ENCODE measurements at regions not wholly inside any gene's neighbourhood (a gene's known extent, or its start where the extent isn't known, plus 50 kb on each side); places are given as distances from the start of the nearest gene placed in this dataset.
A peak's percentile ranks its signal among the peaks of the same experiment; 100 is the strongest.

DNA sequence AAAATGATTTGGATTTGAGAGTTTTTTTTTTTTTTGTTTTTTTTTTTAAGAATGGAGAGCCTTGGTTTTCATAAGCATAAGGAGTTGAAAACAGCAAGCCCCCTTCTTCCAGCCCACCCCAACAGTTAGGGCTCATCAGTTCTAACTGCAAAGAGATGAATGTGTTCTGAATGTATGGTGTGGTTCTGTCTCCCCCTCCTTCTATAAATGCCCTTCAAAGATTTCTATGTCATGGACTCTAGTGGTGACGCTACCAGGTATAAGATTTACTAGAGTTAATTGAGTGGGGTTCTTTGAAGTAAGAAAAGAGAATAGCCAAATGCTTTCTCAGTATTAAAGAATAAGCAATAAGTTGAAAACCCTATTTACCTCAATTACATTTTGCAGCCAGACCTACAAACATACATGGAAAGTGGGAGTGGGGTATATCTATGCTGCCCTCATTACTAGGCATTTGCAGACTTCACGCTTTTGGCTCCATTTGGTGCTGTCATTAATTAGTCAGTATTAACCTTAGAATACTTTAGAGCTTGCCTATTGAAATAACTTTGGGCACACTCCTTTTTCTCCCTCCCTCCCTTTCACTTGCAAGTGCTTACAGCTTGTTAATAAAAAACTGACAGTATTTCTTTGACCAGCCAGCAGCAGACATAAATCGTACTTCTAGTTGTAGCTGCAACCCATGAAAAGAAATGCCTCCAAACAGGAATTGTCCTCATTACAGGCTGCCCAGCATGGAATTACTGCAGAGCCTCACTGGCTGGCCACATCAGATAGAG lies 667.2 kb upstream of the ZNF608 start:
- intact Hi-C loops (cut with micrococcal nuclease; ENCODE audit: unreplicated experiment), result no loop called here
- TF ChIP-seq EZH2phosphoT487 (IDR thresholded peaks at IDR 0.05; ENCODE audit: borderline replicate concordance, low read depth, low read length), result no peak
- TF ChIP-seq, protein P1, sequence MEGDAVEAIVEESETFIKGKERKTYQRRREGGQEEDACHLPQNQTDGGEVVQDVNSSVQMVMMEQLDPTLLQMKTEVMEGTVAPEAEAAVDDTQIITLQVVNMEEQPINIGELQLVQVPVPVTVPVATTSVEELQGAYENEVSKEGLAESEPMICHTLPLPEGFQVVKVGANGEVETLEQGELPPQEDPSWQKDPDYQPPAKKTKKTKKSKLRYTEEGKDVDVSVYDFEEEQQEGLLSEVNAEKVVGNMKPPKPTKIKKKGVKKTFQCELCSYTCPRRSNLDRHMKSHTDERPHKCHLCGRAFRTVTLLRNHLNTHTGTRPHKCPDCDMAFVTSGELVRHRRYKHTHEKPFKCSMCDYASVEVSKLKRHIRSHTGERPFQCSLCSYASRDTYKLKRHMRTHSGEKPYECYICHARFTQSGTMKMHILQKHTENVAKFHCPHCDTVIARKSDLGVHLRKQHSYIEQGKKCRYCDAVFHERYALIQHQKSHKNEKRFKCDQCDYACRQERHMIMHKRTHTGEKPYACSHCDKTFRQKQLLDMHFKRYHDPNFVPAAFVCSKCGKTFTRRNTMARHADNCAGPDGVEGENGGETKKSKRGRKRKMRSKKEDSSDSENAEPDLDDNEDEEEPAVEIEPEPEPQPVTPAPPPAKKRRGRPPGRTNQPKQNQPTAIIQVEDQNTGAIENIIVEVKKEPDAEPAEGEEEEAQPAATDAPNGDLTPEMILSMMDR (conservative IDR thresholded peaks at IDR 0.05; ENCODE audit: low read length), result no peak
- ChIA-PET POLR2A (interaction anchor here (0.6 kb wide), 1 partner anchor 1125 kb away, joined by 3 read pairs; no protein-coding TSS in a partner anchor), CTCF (ENCODE audit: unreplicated experiment) (no interaction called here)
- Histone ChIP-seq H2AFZ (ENCODE audit: low read length) (peak overlapping the region; percentile 93; the same call in 1 of the 2 replicates), H3K36me3 (ENCODE audit: insufficient read depth, low read length) (no peaks in the 10 kb centered on the region), H3K4me1 (ENCODE audit: insufficient read depth, low read length, poor library complexity, severe bottlenecking) (peaks cover 33% of the 10 kb centered on the region), H3K4me2 (ENCODE audit: low read length) (0 out of 2 replicates have a peak overlapping the region, but pooled peaks have one; percentile 81), H3K9me3 (ENCODE audit: low read length) (no peaks in the 10 kb centered on the region), H3K9me2 (ENCODE audit: insufficient read depth, low read length) (no peaks in the 10 kb centered on the region), H3K4me3 (ENCODE audit: low read depth, low read length, poor library complexity, severe bottlenecking) (no peak overlapping the region), H3K79me2 (ENCODE audit: insufficient read depth, low read depth, low read length) (no peaks in the 10 kb centered on the region), H3K27ac (ENCODE audit: low read depth, low read length, poor library complexity, severe bottlenecking) (no peak overlapping the region), H4K20me1 (ENCODE audit: insufficient read depth, low read length) (no peaks in the 10 kb centered on the region)
- no peak for DNase-seq (ENCODE audit: low spot score)
- no TSS peak for BruUV-seq (replicated peaks)

DNA sequence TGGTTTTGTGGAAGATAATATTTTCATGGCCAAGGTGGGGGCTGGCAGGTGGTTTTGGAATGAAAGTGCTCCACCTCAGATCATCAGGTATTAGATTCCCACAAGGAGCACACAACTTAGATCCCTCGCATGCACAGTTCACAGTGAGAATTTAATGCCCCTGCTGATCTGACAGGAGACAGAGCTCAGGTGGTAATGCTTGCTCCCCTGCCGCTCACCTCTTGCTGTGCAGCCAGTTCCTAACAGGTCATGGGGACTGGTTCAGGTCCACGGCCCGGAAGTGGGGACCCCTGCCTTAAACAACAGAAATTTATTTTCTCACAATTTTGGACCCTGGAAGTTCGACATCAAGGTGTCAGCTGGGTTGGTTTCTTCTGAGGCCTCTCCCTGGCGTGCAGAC lies 668.7 kb upstream of the ZNF608 start:
- no peak overlapping the region for H3K4me3 ChIP-seq (ENCODE audit: low read depth, low read length, poor library complexity, severe bottlenecking)
- CTCF ChIA-PET (ENCODE audit: unreplicated experiment), result no interaction called here
- no peaks in the 10 kb centered on the region for H3K9me2 ChIP-seq (ENCODE audit: insufficient read depth, low read length)
- no peak overlapping the region for H3K27ac ChIP-seq (ENCODE audit: low read depth, low read length, poor library complexity, severe bottlenecking)
- no peak overlapping the region for H2AFZ ChIP-seq (ENCODE audit: low read length)
- H3K79me2 ChIP-seq (ENCODE audit: insufficient read depth, low read depth, low read length), result no peaks in the 10 kb centered on the region
- POLR2A ChIA-PET, result interaction anchor here (0.7 kb wide), 1 partner anchor 691 kb away, joined by 3 read pairs; no protein-coding TSS in a partner anchor
- peaks cover 29% of the 10 kb centered on the region for H3K4me1 ChIP-seq (ENCODE audit: insufficient read depth, low read length, poor library complexity, severe bottlenecking)
- H3K9me3 ChIP-seq (ENCODE audit: low read length), result no peaks in the 10 kb centered on the region
- TF ChIP-seq, protein P1 (conservative IDR thresholded peaks at IDR 0.05; ENCODE audit: low read length), result no peak
- TF ChIP-seq EZH2phosphoT487 (IDR thresholded peaks at IDR 0.05; ENCODE audit: borderline replicate concordance, low read depth, low read length), result no peak
- no TSS peak for BruUV-seq (replicated peaks)
- H3K36me3 ChIP-seq (ENCODE audit: insufficient read depth, low read length), result no peaks in the 10 kb centered on the region
- intact Hi-C loops (cut with micrococcal nuclease; ENCODE audit: unreplicated experiment), result no loop called here
- no peak for DNase-seq (ENCODE audit: low spot score)
- H4K20me1 ChIP-seq (ENCODE audit: insufficient read depth, low read length), result no peaks in the 10 kb centered on the region
- no peak overlapping the region for H3K4me2 ChIP-seq (ENCODE audit: low read length)

DNA sequence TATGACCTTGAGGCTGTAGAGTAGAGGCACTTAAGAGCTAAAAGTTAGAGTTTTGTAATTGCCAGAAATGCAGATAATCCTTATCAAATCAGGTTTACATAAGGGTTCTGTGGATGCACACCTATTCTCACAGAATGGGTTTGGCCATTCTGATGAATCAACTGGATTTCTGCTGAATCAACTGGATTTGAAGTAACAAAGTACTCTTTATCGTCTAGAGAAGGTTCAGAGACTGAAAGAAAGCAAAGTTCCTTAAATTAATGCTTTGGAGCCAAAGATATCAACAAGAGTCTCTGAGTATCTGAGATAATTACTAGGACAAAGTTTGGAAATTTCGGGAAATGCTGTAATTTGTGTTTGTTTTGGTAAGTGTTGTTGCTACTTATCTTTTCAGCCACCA lies 669.6 kb upstream of the ZNF608 start:
- Histone ChIP-seq H3K27ac (ENCODE audit: low read depth, low read length, poor library complexity, severe bottlenecking) (no peak overlapping the region), H3K36me3 (ENCODE audit: insufficient read depth, low read length) (no peaks in the 10 kb centered on the region), H2AFZ (ENCODE audit: low read length) (no peak overlapping the region), H3K4me1 (ENCODE audit: insufficient read depth, low read length, poor library complexity, severe bottlenecking) (peaks cover 21% of the 10 kb centered on the region), H3K4me2 (ENCODE audit: low read length) (no peak overlapping the region), H3K9me2 (ENCODE audit: insufficient read depth, low read length) (no peaks in the 10 kb centered on the region), H3K79me2 (ENCODE audit: insufficient read depth, low read depth, low read length) (no peaks in the 10 kb centered on the region), H3K9me3 (ENCODE audit: low read length) (no peaks in the 10 kb centered on the region), H3K4me3 (ENCODE audit: low read depth, low read length, poor library complexity, severe bottlenecking) (no peak overlapping the region), H4K20me1 (ENCODE audit: insufficient read depth, low read length) (no peaks in the 10 kb centered on the region)
- TF ChIP-seq, protein P1 (conservative IDR thresholded peaks at IDR 0.05; ENCODE audit: low read length), result no peak
- no peak for TF ChIP-seq EZH2phosphoT487 (IDR thresholded peaks at IDR 0.05; ENCODE audit: borderline replicate concordance, low read depth, low read length)
- intact Hi-C loops (cut with micrococcal nuclease; ENCODE audit: unreplicated experiment), result no loop called here
- ChIA-PET POLR2A (no interaction called here), CTCF (ENCODE audit: unreplicated experiment) (no interaction called here)
- no peak for DNase-seq (ENCODE audit: low spot score)
- no TSS peak for BruUV-seq (replicated peaks)
